ENCODE measurements at regions not wholly inside any gene's neighbourhood (a gene's known extent, or its start where the extent isn't known, plus 50 kb on each side); places are given as distances from the start of the nearest gene placed in this dataset.

DNA sequence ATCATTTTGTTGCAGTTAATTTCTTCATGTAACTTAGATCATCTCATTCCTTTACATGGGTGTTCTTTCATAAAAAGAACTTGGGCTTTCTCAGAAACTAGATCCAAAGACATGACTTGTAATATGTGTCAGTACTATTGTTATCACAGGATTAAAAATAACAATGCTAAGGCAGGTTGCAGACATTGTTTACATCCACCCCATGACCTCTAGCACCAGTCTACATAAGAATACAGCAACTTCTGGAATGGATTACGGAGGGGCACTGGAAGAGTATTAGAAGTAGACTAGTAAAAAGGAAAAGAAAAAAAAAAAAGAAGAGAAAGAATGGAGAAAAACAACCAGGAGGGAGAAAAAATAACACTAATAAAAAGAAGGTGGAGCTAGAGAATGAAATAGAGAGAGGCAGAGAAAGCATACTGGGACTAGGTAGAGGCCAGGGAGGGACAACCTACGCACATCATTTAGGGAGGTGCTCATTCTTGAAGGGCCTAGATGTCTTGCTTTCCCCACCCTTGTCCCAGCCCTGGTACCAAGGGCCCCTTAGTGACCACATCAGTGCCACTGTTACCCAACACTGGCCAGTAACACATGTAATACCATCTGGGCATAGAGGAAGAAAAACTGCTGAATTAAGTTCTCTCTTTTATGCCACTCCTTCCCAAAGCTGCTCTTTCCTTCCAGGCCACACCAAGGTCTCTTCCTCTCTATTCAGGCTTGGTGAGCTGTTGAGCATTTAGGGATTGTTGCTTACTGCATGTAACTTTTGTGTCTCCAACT, 70.6 kb upstream of the KLF7 start:
- no peak for DNase-seq

DNA sequence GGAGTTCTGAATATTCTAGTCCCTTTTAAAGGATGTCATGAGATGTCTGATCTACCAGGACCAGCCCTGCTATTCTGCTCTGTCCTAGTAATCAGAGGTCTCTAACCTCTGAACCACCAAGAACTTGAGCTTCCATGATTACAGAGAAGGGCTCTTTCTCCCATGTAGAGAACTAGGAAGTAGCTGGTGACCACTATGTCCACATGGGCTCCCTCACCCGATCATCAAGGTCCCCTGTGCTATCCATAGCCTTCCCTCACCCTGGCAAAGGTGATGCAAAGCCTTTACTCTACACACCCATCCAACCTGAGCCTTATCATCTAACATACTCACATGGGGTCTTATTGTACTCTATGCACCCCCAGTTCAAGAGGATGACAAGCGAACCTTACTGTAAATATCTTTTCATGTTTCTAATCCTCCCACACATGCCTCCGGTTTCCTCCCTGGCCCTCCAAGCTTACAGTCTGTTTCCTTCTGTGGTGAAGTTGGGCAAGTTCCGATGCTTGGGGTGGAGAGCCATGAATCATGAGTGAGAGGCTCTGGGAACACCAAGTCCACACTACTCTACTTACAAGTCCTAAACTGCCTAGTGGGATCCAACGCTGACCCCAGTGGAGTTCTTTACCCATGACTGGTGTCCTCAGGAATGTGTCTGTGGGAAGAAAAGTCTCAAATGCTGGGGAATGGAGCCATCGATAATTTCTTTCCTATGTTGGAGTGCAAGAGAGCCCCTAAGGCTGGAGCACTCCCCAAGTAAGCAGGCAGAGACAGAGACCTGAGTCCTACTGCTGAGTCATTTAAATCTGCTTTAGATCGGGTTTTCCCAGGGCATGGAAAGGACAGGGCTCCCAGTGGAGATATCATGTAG, 73.3 kb upstream of the KLF7 start:
- DNase-seq, result peak in 2 of 5 experiments; percentile 5 to 55

DNA sequence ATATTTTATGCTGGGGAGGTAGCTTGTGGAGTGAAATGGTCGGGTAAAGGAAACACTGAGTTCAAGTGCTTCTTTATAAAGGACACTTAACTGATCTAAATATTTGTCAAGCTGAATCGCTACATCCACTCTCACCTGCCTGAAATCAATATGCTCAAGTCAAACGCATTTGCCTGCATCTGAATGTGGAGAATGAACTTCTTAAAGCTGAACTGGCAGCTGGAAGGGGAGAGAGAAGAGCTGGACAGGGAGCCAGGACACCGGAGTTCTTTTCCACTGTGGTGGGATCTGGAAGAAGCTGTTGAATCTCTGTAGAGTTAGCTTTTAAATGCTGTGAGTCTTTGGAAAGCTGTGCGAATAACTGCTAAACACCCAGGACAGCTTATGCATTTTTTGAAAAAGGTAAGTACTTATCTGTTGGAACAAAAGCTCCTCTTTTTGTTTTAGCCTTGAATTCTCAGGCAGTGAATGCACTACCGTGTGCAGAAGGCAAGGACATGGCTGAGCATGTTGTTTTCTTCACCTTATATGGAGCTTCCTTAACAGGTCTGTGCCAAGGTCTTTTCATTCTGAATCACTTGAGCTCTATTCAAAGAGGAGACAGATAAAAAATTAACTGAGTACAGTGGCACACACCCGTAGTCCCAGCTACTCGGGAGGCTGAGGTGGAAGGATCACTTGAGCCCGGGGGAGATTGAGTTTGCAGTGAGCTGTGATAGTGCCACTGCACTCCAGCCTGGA, 74.2 kb upstream of the KLF7 start:
- peak in 1 of 5 experiments; percentile 83 for DNase-seq

DNA sequence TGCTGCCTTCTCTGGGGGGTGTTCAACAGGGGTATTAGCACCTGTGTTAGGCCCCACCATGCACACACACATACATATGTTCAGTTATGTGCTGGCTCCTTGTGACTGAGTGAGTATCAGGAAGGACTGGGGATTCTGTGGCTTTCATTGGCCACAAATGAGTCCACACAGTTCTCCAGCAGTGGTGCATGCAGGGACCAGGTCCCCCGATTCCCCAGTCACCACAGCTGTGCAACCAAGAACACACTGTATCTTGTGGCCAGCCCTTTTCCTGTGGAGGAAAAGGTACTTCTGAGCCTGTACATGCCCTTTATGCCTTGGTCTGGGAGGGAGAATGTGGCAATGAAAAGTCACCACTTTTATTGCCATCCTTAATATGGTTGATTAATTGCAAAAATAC, 74.9 kb upstream of the KLF7 start:
- DNase-seq, result peak in 1 of 5 experiments; percentile 86

DNA sequence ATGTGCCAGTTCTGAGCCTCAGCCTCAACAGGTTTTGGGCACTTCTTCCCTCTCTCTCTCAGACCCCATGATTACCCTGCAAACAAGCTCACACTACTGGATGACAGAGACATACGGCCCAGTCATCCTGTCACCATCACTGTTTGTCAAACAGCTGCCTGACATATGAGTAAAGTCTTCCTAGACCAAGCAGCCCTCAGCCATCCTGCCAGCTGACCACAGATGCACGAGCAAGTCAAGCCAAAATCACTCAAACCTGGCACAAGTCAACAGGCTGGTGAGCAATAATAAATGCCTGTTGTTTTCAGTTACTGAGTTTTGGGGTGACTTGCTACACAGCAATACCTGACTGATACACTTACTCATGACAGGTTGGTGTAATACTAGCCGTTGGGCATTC, 75.5 kb upstream of the KLF7 start:
- peak in 1 of 5 experiments; percentile 93 for DNase-seq

DNA sequence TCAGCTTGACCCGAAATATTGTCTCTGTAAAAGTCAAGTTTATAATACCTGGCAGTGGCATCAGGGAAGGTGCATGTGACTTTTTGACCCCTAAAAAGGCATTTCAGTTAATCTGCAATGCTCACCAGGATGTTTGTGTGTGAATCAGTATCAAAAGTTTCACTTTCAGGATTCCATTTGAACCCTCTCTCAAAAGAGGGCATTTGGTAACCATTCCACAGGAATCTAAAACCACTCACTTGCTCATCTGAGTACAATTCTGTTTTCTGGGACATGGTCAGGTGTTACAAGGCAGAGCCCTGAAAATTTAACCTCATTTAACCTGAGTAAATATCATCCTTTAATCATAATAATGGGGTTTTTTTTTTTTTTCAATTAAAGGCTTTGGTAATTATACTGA, 77.9 kb upstream of the KLF7 start:
- peak in 1 of 5 experiments; percentile 43 for DNase-seq

DNA sequence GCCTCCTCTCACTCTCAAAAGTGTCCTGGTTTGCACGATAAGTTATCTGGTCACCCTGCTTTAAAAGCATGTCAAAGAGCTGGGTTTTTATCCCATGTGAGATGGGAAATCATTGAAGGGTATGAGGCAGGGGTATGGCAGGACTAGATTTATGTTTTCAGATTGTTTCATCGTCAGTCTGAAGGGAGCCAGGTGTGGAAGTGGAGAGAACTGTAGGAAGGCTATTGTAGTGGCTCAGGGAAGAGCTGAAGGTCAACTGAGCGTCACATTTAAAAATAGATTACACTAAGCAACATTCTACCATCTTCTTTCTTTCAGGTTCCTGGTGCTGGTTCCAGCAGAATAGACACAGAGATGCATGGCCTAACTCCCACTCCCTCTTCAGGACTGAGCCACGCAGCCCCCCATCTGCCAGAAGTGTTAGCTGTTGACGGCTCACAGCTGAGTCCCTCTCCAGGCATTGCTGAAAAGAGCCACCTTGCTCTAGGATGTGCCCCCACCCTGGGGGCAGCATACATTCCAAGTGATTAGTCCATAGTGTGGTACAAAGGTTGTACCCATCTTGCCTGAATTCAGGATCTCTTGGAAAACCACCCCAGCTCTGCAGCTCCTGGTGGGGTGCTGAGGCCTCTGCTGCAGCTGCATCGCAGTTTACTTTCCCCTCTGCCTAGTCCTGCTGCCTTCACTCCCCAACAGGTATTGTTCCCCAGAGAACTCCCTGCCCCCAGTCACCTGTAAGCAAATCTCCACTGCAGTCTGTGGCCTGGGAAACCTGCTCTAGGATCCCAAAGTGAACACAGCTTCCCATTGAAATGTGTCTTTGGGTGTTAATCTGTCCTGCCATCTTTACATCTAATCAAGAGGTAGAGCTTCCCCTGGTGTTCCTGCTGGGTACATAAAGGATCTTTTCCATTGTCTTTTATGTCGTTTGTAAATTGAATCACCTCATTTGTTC, 79.5 kb upstream of the KLF7 start:
- DNase-seq, result no peak

DNA sequence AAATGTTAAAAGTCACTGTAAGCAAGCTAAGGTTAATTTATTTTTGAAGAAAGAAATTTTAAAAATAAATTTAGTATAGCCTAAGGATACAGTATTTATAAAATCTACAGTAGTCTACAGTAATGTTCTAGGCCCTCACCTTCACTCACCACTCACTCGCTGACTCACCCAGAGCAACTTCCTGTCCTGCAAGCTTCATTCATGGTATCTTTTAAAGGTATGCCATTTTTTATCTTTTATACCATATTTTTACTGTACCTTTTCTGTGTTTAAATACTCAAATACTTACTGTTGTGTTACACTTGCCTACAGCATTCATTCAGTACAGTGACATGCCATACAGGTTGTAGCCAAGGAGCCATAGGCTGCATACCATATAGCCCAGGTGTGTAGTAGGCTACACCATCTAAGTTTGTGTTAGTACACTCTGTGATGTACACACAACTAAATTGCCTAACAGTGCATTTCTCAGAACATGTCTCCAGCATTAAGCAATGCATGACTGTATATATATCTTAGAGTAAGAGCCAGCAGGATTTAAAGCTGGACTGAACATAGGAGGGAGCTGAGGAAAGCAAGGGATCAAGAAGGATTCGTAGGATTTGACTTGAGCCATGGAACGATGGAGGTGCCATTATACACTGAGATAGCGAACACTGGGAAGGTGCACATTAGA, 83.1 kb upstream of the KLF7 start:
- DNase-seq, result peak in 1 of 5 experiments; percentile 67

DNA sequence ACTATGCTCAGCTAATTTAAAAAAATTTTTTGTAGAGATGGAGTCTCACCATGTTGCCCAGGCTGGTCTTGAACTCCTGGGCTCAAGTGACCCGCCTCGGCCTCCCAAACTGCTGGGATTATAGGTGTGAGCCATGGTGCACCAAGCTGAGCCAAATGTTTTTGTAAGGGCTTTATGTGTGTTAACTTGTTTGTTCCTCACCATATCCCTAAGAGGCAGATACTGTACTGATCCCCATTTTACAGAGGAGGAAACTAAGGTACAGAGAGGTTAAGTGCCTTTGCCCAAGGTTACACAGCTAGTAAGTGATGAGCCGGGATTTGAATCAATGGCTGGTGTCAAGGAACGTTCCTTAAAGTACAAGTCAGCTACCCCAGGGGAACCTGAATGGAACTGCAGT, 85.3 kb upstream of the KLF7 start:
- DNase-seq, result no peak

DNA sequence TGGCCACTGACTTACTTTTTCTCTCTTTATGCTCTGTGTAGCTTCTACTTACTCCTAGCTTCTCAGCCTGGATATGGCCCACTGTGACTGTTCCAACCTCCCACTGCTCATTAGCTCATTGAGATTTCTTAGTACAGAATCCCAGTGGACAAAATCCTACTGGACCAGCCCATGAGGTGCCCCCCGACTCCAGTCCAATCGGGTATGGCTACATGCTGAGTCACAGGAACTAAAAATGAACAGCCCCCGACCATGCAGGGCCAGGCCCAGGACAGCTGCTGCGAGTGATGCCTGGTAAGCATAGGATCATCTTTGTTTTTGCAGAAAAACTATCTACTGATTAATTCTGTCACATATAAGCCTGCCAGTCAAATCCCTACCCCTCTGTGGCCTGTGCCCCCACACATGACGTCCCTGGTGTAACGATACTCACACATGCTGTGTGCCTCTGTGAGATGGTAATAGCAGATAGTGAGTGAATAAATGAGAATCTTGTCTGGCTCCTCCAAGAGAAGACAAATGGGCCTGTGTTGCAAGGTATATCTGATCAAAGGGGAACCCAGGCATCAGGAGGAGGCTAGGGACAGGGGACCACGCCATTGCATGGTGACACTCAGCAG, 85.9 kb upstream of the KLF7 start:
- peak in 2 of 5 experiments; percentile 19 to 98 for DNase-seq

DNA sequence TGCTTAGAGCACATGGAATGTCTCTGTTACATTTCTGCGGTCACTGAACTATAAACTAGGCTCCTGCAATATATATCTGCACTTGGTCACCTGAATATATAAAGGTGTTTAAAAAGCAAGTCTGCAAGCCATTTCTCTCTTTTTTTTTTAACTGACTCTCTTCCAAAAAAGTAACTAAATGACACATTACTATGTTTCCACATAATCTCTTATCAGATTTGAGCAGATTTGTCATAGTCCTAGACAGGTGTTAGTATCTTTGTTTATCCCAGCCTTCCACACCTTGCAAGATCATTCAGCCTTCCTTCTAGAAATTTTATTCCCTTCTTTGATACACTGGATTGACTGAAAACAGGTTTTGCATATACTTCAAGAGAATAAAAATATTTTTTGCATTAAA, 86.7 kb upstream of the KLF7 start:
- DNase-seq, result peak in 1 of 5 experiments; percentile 76

DNA sequence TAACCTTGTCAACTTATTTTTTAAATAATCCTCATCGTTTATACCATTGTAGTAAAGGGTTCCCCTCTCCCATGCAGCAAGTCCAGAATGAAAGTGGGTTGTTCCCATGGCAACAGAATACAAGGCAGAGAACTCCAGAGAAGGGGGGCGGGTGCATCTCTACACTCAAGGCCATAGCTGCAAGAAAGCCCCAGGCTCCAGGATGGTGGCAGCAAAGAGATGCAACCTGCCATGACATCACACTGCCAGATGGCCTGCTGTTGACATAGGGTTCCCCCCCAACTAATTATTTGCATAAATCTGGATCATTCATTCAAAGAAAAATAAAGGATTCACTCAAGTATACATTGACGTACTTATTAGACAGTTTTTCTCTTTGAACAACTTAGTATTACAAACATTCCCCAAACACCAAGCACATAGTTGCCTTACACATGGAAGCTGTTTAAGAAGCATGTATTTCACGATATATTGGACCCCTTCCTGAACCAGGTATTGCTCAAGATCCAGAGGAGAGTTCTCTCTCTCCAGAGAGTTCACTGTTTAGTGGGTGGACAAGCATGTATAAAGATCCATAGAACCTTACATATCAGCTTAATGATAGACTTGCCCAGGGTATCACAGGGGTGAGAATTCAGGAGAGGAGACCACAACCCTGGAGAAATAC, 87.4 kb upstream of the KLF7 start:
- DNase-seq, result peak in 1 of 5 experiments; percentile 87

DNA sequence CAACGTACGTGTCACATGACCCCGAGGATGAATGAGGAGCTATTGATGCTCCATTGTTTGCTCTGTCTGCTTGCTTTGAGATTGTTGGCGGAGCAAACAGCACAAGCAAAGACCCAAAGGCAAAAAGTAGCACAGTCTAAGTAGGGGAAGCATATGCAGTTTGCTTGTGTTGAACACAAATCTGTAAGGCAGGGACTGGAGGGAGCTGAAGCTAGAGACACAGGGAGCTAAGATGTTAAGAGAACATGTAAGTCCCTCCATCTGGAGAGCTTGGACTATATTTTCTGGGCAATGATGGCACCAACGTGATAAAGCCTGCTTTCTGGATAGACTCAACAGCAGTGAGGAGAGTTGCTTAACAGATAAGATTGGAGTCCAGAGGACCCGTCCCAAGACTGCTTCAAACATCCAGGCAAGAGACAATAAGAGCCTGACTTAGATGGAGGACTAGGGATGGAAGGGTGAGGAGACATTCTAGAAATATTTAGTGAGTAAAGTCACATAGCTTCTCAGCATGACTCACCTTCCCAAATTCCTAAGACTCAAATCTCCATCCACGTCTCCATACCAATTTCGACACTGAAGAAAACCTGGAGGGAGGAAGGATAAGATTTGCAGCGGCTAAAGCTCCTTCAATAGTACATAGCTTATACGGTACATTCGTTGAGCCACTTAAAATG, 88.1 kb upstream of the KLF7 start:
- no peak for DNase-seq

DNA sequence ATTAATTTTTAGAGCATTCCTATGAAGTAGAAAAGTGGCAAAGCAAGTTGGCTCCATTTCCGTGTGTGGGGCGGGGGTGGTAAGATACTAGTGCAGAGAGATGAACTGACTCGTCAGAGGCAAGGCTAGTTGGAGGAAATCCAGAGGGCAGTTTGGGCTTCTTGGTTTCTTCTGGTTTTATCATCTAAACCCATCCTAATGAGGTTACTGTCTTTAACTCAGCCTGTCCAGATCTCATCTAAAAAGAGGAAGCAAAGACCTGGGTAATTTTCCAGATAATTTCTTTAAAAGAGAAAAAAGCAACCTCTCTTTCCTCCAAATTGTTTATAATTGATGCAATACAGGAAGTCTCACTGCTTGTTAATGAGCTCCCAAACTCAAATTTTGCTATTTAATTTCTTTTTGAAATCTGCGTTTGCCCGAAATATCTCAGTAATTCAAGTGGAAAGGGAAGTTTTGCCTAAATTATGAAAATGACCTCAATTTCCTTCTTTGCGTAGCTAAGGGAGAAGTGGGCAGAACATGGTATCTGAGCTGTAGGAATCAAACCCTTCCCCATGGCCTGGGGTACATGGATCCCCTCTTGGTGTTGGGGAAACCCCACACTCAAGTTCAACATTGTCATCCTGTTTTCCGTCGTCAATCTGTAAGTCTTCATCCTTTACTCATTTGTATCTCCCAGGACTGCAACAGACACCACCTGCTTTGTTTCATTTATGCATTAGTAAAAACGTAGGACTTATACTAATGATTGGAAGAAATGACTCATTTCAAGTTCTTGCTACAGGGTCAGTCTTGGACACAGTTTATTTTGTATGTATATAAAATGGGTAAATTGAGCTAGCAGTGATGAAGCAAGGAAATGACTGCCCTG, 89.1 kb upstream of the KLF7 start:
- peak in 1 of 5 experiments; percentile 67 for DNase-seq

DNA sequence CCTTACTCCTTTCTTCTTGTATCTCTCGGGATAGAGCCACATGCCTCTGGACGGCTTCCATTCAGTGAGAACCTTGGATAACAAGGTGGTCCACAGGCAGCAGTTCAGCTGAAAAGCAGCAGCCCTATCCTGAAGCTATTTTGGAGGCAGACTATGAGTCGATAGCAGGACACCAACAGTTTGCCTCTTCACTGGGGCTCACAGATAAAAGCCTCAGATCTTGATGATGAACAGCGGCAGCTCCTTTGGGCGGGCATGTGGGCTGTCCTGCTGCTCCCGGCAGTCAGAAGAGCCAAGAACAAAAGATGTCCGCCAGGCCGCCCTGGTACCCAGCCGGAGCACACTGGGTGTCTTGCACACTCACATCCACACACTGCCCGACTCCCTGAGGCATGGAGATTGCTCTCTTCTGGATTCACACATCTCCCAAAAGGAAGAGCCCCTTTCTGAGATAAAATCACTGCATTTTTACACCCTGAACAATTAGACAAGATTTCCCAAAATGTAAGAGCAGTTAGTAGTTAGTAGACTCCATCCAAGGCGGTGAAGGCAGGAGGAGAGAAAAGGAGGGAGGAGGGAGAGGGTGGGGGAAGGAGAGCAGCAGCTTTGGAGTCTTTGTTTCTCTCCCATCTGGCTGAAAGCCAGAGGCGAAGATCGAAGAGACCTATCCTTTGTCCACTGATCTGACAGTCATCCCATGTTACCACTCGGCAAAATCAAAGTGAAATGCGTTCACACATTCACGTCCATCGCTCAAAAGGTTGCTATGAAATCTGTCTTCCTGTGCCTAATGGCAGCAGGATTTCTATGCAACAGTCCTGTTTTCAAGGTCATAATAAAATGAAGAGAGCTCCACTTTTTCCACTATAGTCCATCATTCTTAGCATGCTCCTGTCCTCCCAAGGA, 90.1 kb upstream of the KLF7 start:
- DNase-seq, result no peak

DNA sequence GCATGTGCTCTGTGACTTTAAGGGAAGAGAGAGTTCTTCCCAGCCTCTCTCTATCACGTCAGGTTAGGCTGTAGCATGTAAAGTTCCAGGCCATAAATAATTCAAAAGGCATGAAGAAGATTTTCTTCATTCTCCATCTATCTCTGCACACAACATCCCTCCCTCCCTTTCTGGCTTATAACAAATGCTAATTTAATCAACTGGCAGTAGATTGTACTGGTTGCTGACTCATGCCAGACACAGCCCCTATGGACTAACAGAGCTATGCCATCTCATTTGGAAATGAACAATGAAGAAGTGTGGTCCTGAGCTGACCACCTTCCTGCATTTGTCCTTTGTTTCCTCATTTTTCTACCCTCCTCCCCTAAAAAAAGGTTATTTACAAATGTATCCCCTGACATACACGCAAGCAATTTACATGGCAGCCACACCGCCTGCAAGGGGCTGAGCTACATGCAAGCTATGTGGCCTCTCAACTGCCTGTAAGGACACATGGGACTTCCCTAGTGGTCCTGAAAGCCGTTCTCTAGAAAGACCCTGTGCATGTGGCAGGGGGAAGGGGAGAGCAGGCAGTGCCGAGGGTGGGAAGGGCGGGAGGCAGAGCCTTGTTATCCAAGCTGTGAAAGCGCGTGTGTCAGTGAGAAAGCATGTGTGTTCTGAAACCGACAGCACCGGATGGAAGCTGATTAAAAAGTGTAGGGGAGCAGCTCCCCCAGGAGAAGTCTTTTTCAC, 90.9 kb upstream of the KLF7 start:
- no peak for DNase-seq

Measured in T-helper 2 cell (primary cell).